ENCODE measurements at regions not wholly inside any gene's neighbourhood (a gene's known extent, or its start where the extent isn't known, plus 50 kb on each side); places are given as distances from the start of the nearest gene placed in this dataset.

- no peaks in the 10 kb centered on the region for H3K36me3 ChIP-seq
- H3K27ac ChIP-seq: no peak overlapping the region
- no peak for DNase-seq
- intact Hi-C loops (cut with DNase I; ENCODE audit: low total_unique reads): no loop called here
- H3K9me3 ChIP-seq: no peaks in the 10 kb centered on the region
- TF ChIP-seq POLR2A (IDR thresholded peaks at IDR 0.05): no peak
- TF ChIP-seq CTCF (IDR thresholded peaks at IDR 0.05): no peak
- H3K4me3 ChIP-seq: no peak overlapping the region
- no peaks in the 10 kb centered on the region for H3K4me1 ChIP-seq
- no peaks in the 10 kb centered on the region for H3K27me3 ChIP-seq
Observed at GRCh38 chr9:115900698-115901097, 252.9 kb upstream of the PAPPA start.

GRCh38 chr9:115910959-115911358 is 242.6 kb upstream of the PAPPA start:
- H3K36me3 ChIP-seq: no peaks in the 10 kb centered on the region
- TF ChIP-seq POLR2A (IDR thresholded peaks at IDR 0.05) (no peak), CTCF (IDR thresholded peaks at IDR 0.05) (no peak)
- intact Hi-C loops (cut with DNase I; ENCODE audit: low total_unique reads): no loop called here
- no peak overlapping the region for H3K27ac ChIP-seq
- H3K4me1 ChIP-seq: no peaks in the 10 kb centered on the region
- no peaks in the 10 kb centered on the region for H3K27me3 ChIP-seq
- no peak for DNase-seq
- no peak overlapping the region for H3K4me3 ChIP-seq
- no peaks in the 10 kb centered on the region for H3K9me3 ChIP-seq

GRCh38 chr9:115912086-115912485 is 241.5 kb upstream of the PAPPA start:
- Histone ChIP-seq H3K9me3 (no peaks in the 10 kb centered on the region), H3K4me3 (no peak overlapping the region), H3K27me3 (no peaks in the 10 kb centered on the region), H3K27ac (no peak overlapping the region), H3K4me1 (no peaks in the 10 kb centered on the region), H3K36me3 (no peaks in the 10 kb centered on the region)
- DNase-seq: no peak
- TF ChIP-seq POLR2A (IDR thresholded peaks at IDR 0.05) (no peak), CTCF (IDR thresholded peaks at IDR 0.05) (no peak)
- intact Hi-C loops (cut with DNase I; ENCODE audit: low total_unique reads): no loop called here

GRCh38 chr9:115913696-115914095 is 239.9 kb upstream of the PAPPA start:
- Histone ChIP-seq H3K36me3 (no peaks in the 10 kb centered on the region), H3K4me1 (no peaks in the 10 kb centered on the region), H3K27ac (no peak overlapping the region), H3K9me3 (no peaks in the 10 kb centered on the region), H3K27me3 (no peaks in the 10 kb centered on the region), H3K4me3 (no peak overlapping the region)
- intact Hi-C loops (cut with DNase I; ENCODE audit: low total_unique reads): no loop called here
- DNase-seq: no peak
- TF ChIP-seq CTCF (IDR thresholded peaks at IDR 0.05): no peak
- no peak for TF ChIP-seq POLR2A (IDR thresholded peaks at IDR 0.05)

GRCh38 chr9:115914291-115914690 is 239.3 kb upstream of the PAPPA start:
- intact Hi-C loops (cut with DNase I; ENCODE audit: low total_unique reads): no loop called here
- Histone ChIP-seq H3K36me3 (no peaks in the 10 kb centered on the region), H3K27me3 (no peaks in the 10 kb centered on the region), H3K4me1 (no peaks in the 10 kb centered on the region), H3K27ac (no peak overlapping the region), H3K9me3 (no peaks in the 10 kb centered on the region), H3K4me3 (no peak overlapping the region)
- DNase-seq: no peak
- TF ChIP-seq POLR2A (IDR thresholded peaks at IDR 0.05) (no peak), CTCF (IDR thresholded peaks at IDR 0.05) (no peak)
